HG03575 (cell line): ENCODE measurements at regions not wholly inside any gene's neighbourhood (a gene's known extent, or its start where the extent isn't known, plus 50 kb on each side); places are given as distances from the start of the nearest gene placed in this dataset.

ENCODE experiments used
- ATAC-seq: cut with Tn5 transposase; IDR thresholded peaks from one replicate; pipeline ENCODE4 v1.9.1; 2021; ENCODE audit not compliant: unreplicated experiment, insufficient number of reproducible peaks, low FRiP score; ENCODE audit errors: extremely low read depth

- no peak for ATAC-seq
These were observed 86.8 kb upstream of the CD180 start for GRCh38 chr5:67283275-67283987.

- ATAC-seq, result no peak
These were observed 85.3 kb upstream of the CD180 start for GRCh38 chr5:67281874-67282273.

- ATAC-seq, result no peak
These were observed 77.2 kb upstream of the CD180 start for GRCh38 chr5:67273689-67274356.

DNA sequence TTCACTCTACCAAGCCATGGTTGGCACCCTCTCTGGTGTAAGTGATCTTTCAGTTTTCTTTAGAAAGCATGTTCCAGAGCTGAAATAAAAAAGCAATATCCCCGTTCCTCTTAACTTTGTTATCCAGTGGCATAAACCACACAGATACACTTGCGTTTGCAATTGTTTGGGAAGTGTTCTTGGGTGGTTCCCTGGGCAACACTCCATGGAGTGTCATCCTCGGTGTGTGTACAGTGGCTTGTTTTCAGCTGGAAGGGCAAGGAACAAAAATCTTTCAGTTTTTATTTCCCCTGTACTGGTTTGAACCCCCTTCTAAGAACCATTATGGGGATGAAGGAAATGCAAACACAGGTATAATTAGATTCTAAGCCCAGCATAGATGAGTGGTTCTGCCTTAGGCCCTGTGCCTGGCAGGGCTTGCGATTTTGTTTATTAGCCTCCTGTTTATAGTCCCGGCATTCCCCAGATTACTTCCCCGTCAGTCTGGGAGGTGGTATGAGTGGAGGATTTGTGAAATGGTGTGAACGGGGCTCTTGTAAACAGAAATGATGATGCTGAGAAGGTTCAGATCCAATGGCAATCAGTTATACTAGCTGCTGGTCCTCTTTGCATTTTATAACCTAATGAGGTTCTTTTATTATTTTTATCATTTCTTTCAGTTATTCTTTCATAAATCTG is 76.0 kb upstream of the CD180 start:
- no peak for ATAC-seq

- ATAC-seq, result no peak
These were observed 71.8 kb upstream of the CD180 start for GRCh38 chr5:67268231-67269021.

DNA sequence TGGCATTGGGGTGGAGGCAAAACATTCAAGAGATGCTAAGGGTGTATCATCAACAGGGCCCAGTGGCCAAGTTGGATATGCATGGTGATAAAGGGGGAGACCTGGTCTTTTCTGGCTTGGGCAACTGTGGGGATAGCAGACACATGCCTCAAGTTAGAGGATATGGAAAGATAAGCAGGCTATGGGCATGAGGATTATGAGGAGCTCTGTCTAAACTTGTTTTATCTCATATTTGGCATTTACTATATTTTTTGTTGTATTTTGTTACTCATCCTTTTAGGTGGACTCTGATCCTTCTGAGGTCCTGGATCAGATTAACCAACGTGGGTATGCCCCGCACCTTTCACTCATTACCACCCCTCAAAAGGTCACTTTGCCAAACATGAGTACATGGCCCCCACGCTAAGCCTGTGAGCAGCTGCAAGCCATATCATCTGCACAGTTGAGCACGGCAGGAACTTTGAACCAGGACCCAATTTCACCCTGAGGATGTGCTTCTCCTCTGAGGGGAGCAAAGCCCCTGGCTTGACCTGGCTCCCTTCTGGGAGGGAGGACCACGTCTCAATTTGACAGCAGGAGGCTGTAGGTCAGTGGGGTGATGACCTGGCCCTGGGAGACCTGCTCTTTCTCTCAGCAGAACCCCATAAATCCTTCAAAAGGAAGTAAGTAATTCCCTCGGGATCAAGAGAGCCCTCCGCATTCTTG is 71.1 kb upstream of the CD180 start:
- no peak for ATAC-seq

GRCh38 chr5:67266654-67267350 is 70.2 kb upstream of the CD180 start:
- ATAC-seq, result no peak

GRCh38 chr5:67265951-67266350 is 69.4 kb upstream of the CD180 start:
- no peak for ATAC-seq

GRCh38 chr5:67263656-67264408 is 67.2 kb upstream of the CD180 start:
- no peak for ATAC-seq

DNA sequence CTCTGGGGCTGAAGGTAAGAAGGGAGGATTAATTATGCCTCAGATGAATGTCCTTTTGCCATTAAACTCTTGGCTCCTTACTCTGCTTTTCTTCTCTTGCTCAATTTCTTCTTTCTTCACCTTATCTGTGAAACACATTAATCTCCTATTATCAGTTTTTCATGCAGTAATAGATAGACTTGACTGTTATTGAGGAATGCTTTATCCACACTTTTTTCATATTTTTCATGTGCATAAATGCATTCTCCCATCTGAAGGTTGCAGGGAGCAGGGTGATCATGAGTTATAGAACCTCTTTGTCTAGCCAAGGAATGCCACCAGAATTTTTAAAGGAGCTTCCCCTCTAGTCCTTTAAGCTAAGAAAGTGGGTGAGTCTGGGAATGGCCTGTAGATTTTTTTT is 66.4 kb upstream of the CD180 start:
- no peak for ATAC-seq

DNA sequence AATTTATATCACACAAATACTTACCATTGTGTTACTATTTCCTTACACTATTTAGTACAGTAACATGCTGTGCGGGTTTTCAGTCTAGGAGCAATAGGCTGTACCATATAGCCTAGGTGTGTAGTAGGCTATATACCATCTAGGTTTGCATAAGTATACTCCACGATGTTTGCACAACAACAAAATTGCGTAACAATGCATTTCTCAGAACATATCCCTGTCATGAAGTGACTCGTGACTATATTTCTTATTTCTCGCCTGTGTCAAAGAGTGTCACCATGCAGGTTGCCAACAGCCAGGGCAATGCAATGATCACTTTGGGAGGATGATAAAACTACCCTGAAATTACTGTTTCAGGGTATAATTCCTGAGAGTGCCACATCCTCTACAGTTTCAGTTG is 65.6 kb upstream of the CD180 start:
- ATAC-seq, result no peak

- ATAC-seq, result no peak
These were observed 63.1 kb upstream of the CD180 start for GRCh38 chr5:67259548-67260215.

DNA sequence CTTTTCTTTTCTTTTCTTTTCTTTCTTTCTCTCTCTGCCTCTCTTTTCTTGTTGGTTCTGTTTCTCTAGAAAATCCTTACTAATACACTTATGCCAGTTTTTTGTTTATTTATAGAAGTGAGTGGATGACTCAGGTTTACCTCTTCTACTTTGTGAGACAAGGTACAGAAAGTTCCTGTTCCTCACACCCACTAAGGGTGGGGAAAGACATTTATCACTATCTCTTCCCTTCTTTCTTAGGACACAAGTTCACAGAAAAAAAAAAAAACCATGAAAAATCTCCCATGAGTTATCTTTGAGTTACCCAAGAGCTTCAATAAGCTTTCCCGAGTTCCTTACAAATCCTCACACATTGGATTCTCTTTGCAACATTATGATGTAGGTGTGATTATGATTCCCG is 60.9 kb upstream of the CD180 start:
- no peak for ATAC-seq

DNA sequence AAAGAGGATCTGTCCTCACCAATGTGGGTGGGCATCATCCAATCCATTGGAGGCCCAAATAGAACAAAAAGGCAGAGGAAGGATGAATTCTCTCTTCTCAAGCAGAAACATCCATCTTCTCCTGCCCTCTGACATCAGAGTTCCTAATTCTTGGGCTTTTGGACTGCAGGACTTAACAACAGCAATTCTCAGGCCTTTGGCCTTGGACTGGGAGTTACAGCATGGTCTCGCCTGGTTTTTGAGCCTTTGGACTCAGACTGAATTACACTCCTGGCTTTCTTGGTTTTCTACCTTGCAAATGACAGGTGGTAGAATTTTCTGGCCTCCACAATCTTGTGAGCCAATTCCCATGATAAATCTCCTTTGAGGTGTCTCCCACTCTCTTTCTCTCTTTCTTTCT is 60.5 kb upstream of the CD180 start:
- ATAC-seq, result no peak

DNA sequence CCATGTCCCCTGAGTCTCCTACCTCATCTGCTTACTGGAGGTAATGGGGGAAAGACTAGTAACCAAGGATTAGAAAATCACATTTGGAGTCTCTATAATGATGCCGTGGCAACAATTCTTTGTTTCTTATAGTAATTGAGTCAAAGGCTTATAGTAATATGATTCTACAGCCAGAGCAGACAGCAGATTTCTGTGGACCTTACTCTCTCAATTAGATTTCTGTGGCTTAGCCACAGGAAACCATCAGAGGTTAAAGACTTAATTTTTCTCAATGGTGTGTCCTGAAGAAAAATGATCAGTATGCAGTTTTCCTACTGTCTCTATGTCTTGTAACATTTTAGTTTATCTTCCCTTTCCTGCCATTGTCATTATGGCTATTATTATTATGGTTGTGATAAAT is 59.3 kb upstream of the CD180 start:
- no peak for ATAC-seq

DNA sequence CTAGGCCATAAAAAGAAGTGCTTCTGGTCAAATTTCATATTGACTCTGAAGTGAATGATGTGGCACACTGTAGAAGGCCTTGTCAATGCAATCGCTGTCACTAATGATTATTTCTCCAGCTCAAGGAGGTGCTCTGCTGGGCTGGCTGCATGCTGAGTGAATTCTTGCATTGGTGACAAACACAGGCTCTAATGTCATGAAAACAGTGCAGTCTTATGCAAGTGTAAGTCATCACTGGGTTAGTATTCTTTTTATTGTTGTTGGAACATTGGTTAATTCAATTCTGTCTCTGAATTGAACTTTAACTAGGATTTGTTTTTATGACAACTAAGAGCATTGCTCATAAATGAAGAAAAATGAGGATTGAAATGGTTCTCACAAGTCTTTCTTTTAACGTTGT is 57.3 kb upstream of the CD180 start:
- no peak for ATAC-seq

DNA sequence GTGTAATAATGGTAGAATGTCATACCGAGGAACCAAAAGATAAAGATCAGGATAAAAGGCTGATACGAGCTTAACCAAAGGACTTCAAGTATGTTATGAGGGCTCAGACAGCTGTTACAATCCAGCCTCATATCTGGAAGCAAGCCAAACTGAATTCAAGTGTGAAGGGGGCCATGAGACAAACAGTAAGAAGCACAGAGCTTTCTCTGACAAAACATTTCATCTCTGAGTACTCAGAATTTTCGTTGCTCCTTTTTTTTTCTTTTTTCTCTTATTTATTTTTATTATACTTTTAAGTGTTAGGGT is 52.9 kb upstream of the CD180 start:
- ATAC-seq, result no peak
